Upper lobe of left lung (tissue), 4 donors: ENCODE measurements at regions not wholly inside any gene's neighbourhood (a gene's known extent, or its start where the extent isn't known, plus 50 kb on each side); places are given as distances from the start of the nearest gene placed in this dataset.

Experiments used
- EP300 ChIP-seq, 4 donors: sonication (generic); formaldehyde crosslinking; IDR thresholded peaks; one replicate each; pipeline ENCODE4 v1.5.1; 2017; ENCODE audit warnings: antibody characterized with exemption in 4 of 4, control low read depth in 2 of 4
- POLR2A ChIP-seq, 4 donors: fragments of 450-650 bp; IDR thresholded peaks; one replicate each; pipeline ENCODE4 v1.5.1; 2016 to 2017; ENCODE audit warnings: antibody characterized with exemption in 4 of 4, mild to moderate bottlenecking in 2 of 4
- POLR2AphosphoS5 ChIP-seq, 2 donors: sonication (generic); formaldehyde crosslinking; IDR thresholded peaks; one replicate each; pipeline ENCODE4 v1.5.1; 2017; ENCODE audit warnings: antibody characterized with exemption in 2 of 2
- TF ChIP-seq, protein P1 (sequence below), 6 experiments: fragments of 450-650 bp in 4 of 6; fragments of 200-600 bp in 2 of 6; sonication (generic) in 2 of 6; IDR thresholded peaks; one replicate each; pipeline ENCODE4 v1.5.1; 2016 to 2019; ENCODE audit warnings: antibody characterized with exemption in 6 of 6

DNA sequence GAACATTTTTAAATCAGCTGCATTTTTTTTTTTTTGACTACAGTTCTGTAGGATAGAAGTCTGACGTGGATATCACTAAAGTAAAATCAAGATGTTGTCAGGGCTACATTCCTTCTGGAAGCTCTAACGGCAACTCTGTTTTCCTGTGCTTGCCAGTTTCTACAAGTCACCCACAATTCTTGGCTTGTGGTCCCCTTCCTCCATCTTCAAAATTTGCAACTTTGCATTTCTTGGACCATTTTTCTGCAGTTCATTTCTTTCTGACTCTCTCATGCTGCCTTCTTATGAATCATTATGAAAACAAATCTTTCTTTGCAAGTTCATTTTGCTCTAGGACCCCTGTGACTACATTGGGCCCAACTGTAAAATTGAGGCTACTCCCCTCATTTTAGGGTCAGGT lies 367.9 kb downstream of the DSC3 start:
- TF ChIP-seq POLR2A (IDR thresholded peaks at IDR 0.05) = no peak
- TF ChIP-seq, protein P1, sequence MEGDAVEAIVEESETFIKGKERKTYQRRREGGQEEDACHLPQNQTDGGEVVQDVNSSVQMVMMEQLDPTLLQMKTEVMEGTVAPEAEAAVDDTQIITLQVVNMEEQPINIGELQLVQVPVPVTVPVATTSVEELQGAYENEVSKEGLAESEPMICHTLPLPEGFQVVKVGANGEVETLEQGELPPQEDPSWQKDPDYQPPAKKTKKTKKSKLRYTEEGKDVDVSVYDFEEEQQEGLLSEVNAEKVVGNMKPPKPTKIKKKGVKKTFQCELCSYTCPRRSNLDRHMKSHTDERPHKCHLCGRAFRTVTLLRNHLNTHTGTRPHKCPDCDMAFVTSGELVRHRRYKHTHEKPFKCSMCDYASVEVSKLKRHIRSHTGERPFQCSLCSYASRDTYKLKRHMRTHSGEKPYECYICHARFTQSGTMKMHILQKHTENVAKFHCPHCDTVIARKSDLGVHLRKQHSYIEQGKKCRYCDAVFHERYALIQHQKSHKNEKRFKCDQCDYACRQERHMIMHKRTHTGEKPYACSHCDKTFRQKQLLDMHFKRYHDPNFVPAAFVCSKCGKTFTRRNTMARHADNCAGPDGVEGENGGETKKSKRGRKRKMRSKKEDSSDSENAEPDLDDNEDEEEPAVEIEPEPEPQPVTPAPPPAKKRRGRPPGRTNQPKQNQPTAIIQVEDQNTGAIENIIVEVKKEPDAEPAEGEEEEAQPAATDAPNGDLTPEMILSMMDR (IDR thresholded peaks at IDR 0.05) = no peak
- TF ChIP-seq EP300 (IDR thresholded peaks at IDR 0.05) = no peak
- TF ChIP-seq POLR2AphosphoS5 (IDR thresholded peaks at IDR 0.05) = no peak
